PFSK-1 (cell line): ENCODE measurements at regions not wholly inside any gene's neighbourhood (a gene's known extent, or its start where the extent isn't known, plus 50 kb on each side); places are given as distances from the start of the nearest gene placed in this dataset.

Experiments used
- FOXP2 ChIP-seq: optimal IDR thresholded peaks from 2 replicates; pipeline ENCODE3; 2011; ENCODE audit warnings: borderline replicate concordance, control low read depth, inconsistent platforms; ENCODE audit not compliant: insufficient read depth; ENCODE audit errors: extremely low read length, extremely low read depth
- POLR2AphosphoS5 ChIP-seq: IDR thresholded peaks from 2 replicates; pipeline ENCODE4 v1.6.1; 2012; ENCODE audit warnings: low read depth, mild to moderate bottlenecking, control low read depth, low read length, moderate library complexity
- REST ChIP-seq, 2 experiments: IDR thresholded peaks; 2 replicates each; pipeline versions ENCODE4 v1.6.1 to v1.8.0; 2011 to 2012; ENCODE audit warnings: low read depth in 2 of 2, low read length in 2 of 2, control low read depth in 1 of 2, inconsistent platforms in 1 of 2, mild to moderate bottlenecking in 1 of 2, moderate library complexity in 1 of 2; ENCODE audit not compliant: insufficient read depth in 1 of 2
- SIN3A ChIP-seq: IDR thresholded peaks from 2 replicates; pipeline ENCODE4 v1.6.1; 2012; ENCODE audit warnings: mild to moderate bottlenecking, low read length, moderate library complexity, borderline replicate concordance; ENCODE audit not compliant: insufficient read depth
- TAF1 ChIP-seq: IDR thresholded peaks from 2 replicates; pipeline ENCODE4 v1.6.1; 2012; ENCODE audit warnings: low read length, control low read depth, borderline replicate concordance; ENCODE audit not compliant: insufficient read depth

GRCh38 chr2:221204699-221205098 lies 367.4 kb downstream of the EPHA4 start:
- TF ChIP-seq REST (IDR thresholded peaks at IDR 0.05; ENCODE audit: insufficient read depth in 1 of 2, low read depth in 2 of 2, low read length in 2 of 2) (no peak), TAF1 (no peak), FOXP2 (no peak), POLR2AphosphoS5 (no peak), SIN3A (no peak)

- no peak for TF ChIP-seq POLR2AphosphoS5
- TF ChIP-seq FOXP2, result no peak
- TF ChIP-seq SIN3A, result no peak
Measured at GRCh38 chr2:221205103-221205673, 366.9 kb downstream of the EPHA4 start.

- no peak for TF ChIP-seq FOXP2
- TF ChIP-seq SIN3A, result no peak
- no peak for TF ChIP-seq REST (IDR thresholded peaks at IDR 0.05; ENCODE audit: insufficient read depth in 1 of 2, low read depth in 2 of 2, low read length in 2 of 2)
- no peak for TF ChIP-seq POLR2AphosphoS5
- TF ChIP-seq TAF1, result no peak
Measured at GRCh38 chr2:221210686-221211085, 361.4 kb downstream of the EPHA4 start.

- TF ChIP-seq POLR2AphosphoS5 (no peak), FOXP2 (no peak), TAF1 (no peak), SIN3A (no peak), REST (IDR thresholded peaks at IDR 0.05; ENCODE audit: insufficient read depth in 1 of 2, low read depth in 2 of 2, low read length in 2 of 2) (no peak)
Measured at GRCh38 chr2:221211653-221212052, 360.5 kb downstream of the EPHA4 start.

- TF ChIP-seq SIN3A (no peak), TAF1 (no peak), FOXP2 (no peak), REST (IDR thresholded peaks at IDR 0.05; ENCODE audit: insufficient read depth in 1 of 2, low read depth in 2 of 2, low read length in 2 of 2) (no peak), POLR2AphosphoS5 (no peak)
Measured at GRCh38 chr2:221212105-221212504, 360.0 kb downstream of the EPHA4 start.
